SK-N-SH (cell line): ENCODE measurements at regions not wholly inside any gene's neighbourhood (a gene's known extent, or its start where the extent isn't known, plus 50 kb on each side); places are given as distances from the start of the nearest gene placed in this dataset.
A peak's percentile ranks its signal among the peaks of the same experiment; 100 is the strongest.

Experiments used
- CTCF ChIA-PET: fragments of 300-600, 350-600 bp; formaldehyde crosslinking; extraction: SDS; loops from one replicate; lab custom pipeline; 2021; lab: Yijun Ruan, JAX
- POLR2A ChIA-PET: fragments of 350-600 bp; sonication (Branson Sonifier 250); formaldehyde crosslinking; extraction: SDS; loops from one replicate; lab custom pipeline; 2020; ENCODE audit warnings: antibody characterized with exemption, inconsistent platforms; lab: Yijun Ruan, JAX
- DNase-seq: peaks from one replicate; pipeline ENCODE4 v3.0.0; 2012
- H2AFZ ChIP-seq: fragments of 200-600 bp; sonication (generic); 2 replicates; pipeline ENCODE4 v1.8.1; 2016; ENCODE audit warnings: antibody characterized with exemption, mild to moderate bottlenecking, low read depth
- H3F3A ChIP-seq: fragments of 200-600 bp; sonication (generic); replicated peaks from 2 replicates; pipeline ENCODE3; 2016; ENCODE audit warnings: antibody characterized with exemption, mild to moderate bottlenecking; ENCODE audit not compliant: insufficient read depth
- H3K27ac ChIP-seq, 2 experiments: fragments of 200-500 bp in 1 of 2; fragments of 200-600 bp in 1 of 2; sonication (Bioruptor generic) in 1 of 2; sonication (generic), shearing (Covaris generic) in 1 of 2; 2 replicates each; pipeline versions ENCODE4 v1.5.1 to v1.6.1; 2014 to 2016; ENCODE audit warnings: low read depth in 2 of 2, inconsistent platforms in 1 of 2, low read length in 1 of 2, mild to moderate bottlenecking in 1 of 2, mixed read lengths in 1 of 2
- H3K27me3 ChIP-seq: fragments of 200-600 bp; sonication (generic), shearing (Covaris generic); 2 replicates; pipeline ENCODE4 v1.6.1; 2016; ENCODE audit warnings: mixed run types; ENCODE audit not compliant: insufficient read depth
- H3K36me3 ChIP-seq, 2 experiments: fragments of 200-500 bp in 1 of 2; fragments of 200-600 bp in 1 of 2; sonication (Bioruptor generic) in 1 of 2; sonication (generic) in 1 of 2; replicated peaks in 1 of 2; 2 replicates each; pipeline versions ENCODE3 to v1.5.1; 2014 to 2016; ENCODE audit warnings: low read length in 1 of 2, mild to moderate bottlenecking in 1 of 2; ENCODE audit not compliant: insufficient read depth in 2 of 2, control insufficient read depth in 1 of 2
- H3K4me1 ChIP-seq, 2 experiments: fragments of 200-500 bp in 1 of 2; fragments of 200-600 bp in 1 of 2; sonication (Bioruptor generic) in 1 of 2; sonication (generic), shearing (Covaris generic) in 1 of 2; 2 replicates each; pipeline versions ENCODE4 v1.5.1 to v1.6.1; 2014 to 2016; ENCODE audit warnings: low read depth in 1 of 2, low read length in 1 of 2, mixed run types in 1 of 2; ENCODE audit not compliant: insufficient read depth in 2 of 2, control insufficient read depth in 1 of 2
- H3K4me2 ChIP-seq: fragments of 200-600 bp; sonication (generic), shearing (Covaris generic); 2 replicates; pipeline ENCODE4 v1.6.1; 2017; ENCODE audit warnings: mixed run types
- H3K4me3 ChIP-seq, 2 experiments: fragments of 200-500 bp in 1 of 2; fragments of 200-600 bp in 1 of 2; sonication (Bioruptor generic) in 1 of 2; sonication (generic), shearing (Covaris generic) in 1 of 2; 2 replicates each; pipeline versions ENCODE4 v1.5.1 to v1.8.1; 2014 to 2016; ENCODE audit warnings: low read depth in 2 of 2, inconsistent platforms in 1 of 2, low read length in 1 of 2, mild to moderate bottlenecking in 1 of 2, mixed read lengths in 1 of 2, moderate library complexity in 1 of 2
- H3K79me2 ChIP-seq: fragments of 200-600 bp; sonication (generic); 2 replicates; pipeline ENCODE4 v1.8.1; 2017; ENCODE audit warnings: mild to moderate bottlenecking; ENCODE audit not compliant: insufficient read depth
- H3K9ac ChIP-seq: fragments of 200-600 bp; sonication (generic); 2 replicates; pipeline ENCODE4 v1.6.1; 2017; ENCODE audit warnings: mixed run types
- H3K9me2 ChIP-seq: fragments of 200-600 bp; sonication (generic); 2 replicates; pipeline ENCODE4 v1.6.1; 2017; ENCODE audit warnings: mixed run types
- H3K9me3 ChIP-seq: fragments of 200-600 bp; sonication (generic); 2 replicates; pipeline ENCODE4 v1.6.1; 2017; ENCODE audit warnings: mixed run types, mild to moderate bottlenecking, moderate library complexity
- H4K20me1 ChIP-seq: fragments of 200-600 bp; sonication (generic); 2 replicates; pipeline ENCODE4 v1.6.1; 2017; ENCODE audit warnings: mild to moderate bottlenecking, mixed run types; ENCODE audit not compliant: insufficient read depth
- CTCF ChIP-seq: fragments of 200-600 bp; sonication (generic); IDR thresholded peaks from 2 replicates; pipeline ENCODE4 v1.6.1; 2017; ENCODE audit warnings: antibody characterized with exemption, mild to moderate bottlenecking, moderate library complexity
- ELF1 ChIP-seq: IDR thresholded peaks from 2 replicates; pipeline ENCODE4 v1.4.0; 2012
- FOXJ3 ChIP-seq: sonication (generic); formaldehyde crosslinking; IDR thresholded peaks from 2 replicates; pipeline ENCODE4 v1.5.1; 2020; ENCODE audit warnings: mild to moderate bottlenecking, missing genetic modification reagents
- FOXM1 ChIP-seq: IDR thresholded peaks from 2 replicates; pipeline ENCODE4 v1.4.0; 2012; ENCODE audit warnings: low read depth, mild to moderate bottlenecking
- GATA2 ChIP-seq: sonication (generic); formaldehyde crosslinking; IDR thresholded peaks from 2 replicates; pipeline ENCODE4 v1.5.0; 2020; ENCODE audit warnings: mild to moderate bottlenecking, missing genetic modification reagents
- IRF3 ChIP-seq: fragments of 150-350 bp; IDR thresholded peaks from 2 replicates; pipeline ENCODE4 v1.6.1; 2016; ENCODE audit warnings: mild to moderate bottlenecking, low read depth, low read length
- JUND ChIP-seq: IDR thresholded peaks from 2 replicates; pipeline ENCODE4 v1.4.0; 2012
- MEF2A ChIP-seq: IDR thresholded peaks from 2 replicates; pipeline ENCODE4 v1.4.0; 2012; ENCODE audit warnings: low read depth, borderline replicate concordance
- NFIC ChIP-seq: IDR thresholded peaks from 2 replicates; pipeline ENCODE4 v1.4.0; 2012; ENCODE audit warnings: borderline replicate concordance
- NRF1 ChIP-seq: IDR thresholded peaks from 2 replicates; pipeline ENCODE4 v1.6.1; 2012; ENCODE audit warnings: low read depth, mild to moderate bottlenecking, low read length
- REST ChIP-seq: IDR thresholded peaks from 2 replicates; pipeline ENCODE4 v1.6.1; 2012; ENCODE audit warnings: mild to moderate bottlenecking, low read depth, low read length, moderate library complexity
- RFX5 ChIP-seq: IDR thresholded peaks from 2 replicates; pipeline ENCODE4 v1.6.1; 2012; ENCODE audit warnings: mild to moderate bottlenecking, improper control_type of control experiment, low read length
- RXRA ChIP-seq: IDR thresholded peaks from 2 replicates; pipeline ENCODE4 v1.4.0; 2012; ENCODE audit warnings: low read depth, mild to moderate bottlenecking, borderline replicate concordance
- SIN3A ChIP-seq: IDR thresholded peaks from 2 replicates; pipeline ENCODE4 v1.6.1; 2012; ENCODE audit warnings: low read depth, mild to moderate bottlenecking, low read length, moderate library complexity, borderline replicate concordance
- SMC3 ChIP-seq: IDR thresholded peaks from 2 replicates; pipeline ENCODE4 v1.6.1; 2012; ENCODE audit warnings: low read depth, low read length, improper control_type of control experiment
- TAF1 ChIP-seq: IDR thresholded peaks from 2 replicates; pipeline ENCODE4 v1.6.1; 2012; ENCODE audit warnings: low read depth, mild to moderate bottlenecking, low read length, moderate library complexity, borderline replicate concordance
- TEAD4 ChIP-seq: IDR thresholded peaks from 2 replicates; pipeline ENCODE4 v1.4.0; 2012; ENCODE audit warnings: mild to moderate bottlenecking, borderline replicate concordance; ENCODE audit not compliant: insufficient read depth
- USF1 ChIP-seq: IDR thresholded peaks from 2 replicates; pipeline ENCODE4 v1.4.0; 2012; ENCODE audit warnings: low read depth, borderline replicate concordance
- YY1 ChIP-seq: IDR thresholded peaks from 2 replicates; pipeline ENCODE4 v1.4.0; 2012; ENCODE audit warnings: low read depth, mild to moderate bottlenecking
- WGBS: methylation state at CpG from one replicate; pipeline ENCODE4 v1.1.6; 2017; ENCODE audit warnings: low lambda C conversion rate; 5-methylcytosine and 5-hydroxymethylcytosine counted together

GRCh38 chr1:244346972-244347618, 104.6 kb downstream of the ADSS2 start:
- Histone ChIP-seq H3K9me2 (no peaks in the 10 kb centered on the region), H3K4me3 (no peak overlapping the region), H4K20me1 (no peaks in the 10 kb centered on the region), H2AFZ (no peak overlapping the region), H3K9me3 (no peaks in the 10 kb centered on the region), H3K27ac (peak overlapping the region in 1 of 2 experiments; percentile 7; a peak in 1 of 4 replicates), H3K9ac (no peak overlapping the region), H3K36me3 (no peaks in the 10 kb centered on the region), H3K79me2 (no peaks in the 10 kb centered on the region), H3K4me1 (peaks cover 0 to 16% of the 10 kb centered on the region in 2 experiments; a peak in 3 of 4 replicates), H3K27me3 (no peaks in the 10 kb centered on the region), H3F3A (peaks cover 24% of the 10 kb centered on the region), H3K4me2 (no peak overlapping the region)
- DNase-seq = no peak
- ChIA-PET POLR2A (no interaction called here), CTCF (no interaction called here)
- no peak for TF ChIP-seq YY1
- no peak for TF ChIP-seq RXRA
- no peak for TF ChIP-seq NFIC
- no peak for TF ChIP-seq TEAD4
- TF ChIP-seq FOXJ3 = no peak
- TF ChIP-seq IRF3 = no peak
- no peak for TF ChIP-seq MEF2A
- TF ChIP-seq RFX5 = no peak
- no peak for TF ChIP-seq REST
- no peak for TF ChIP-seq JUND
- no peak for TF ChIP-seq CTCF
- no peak for TF ChIP-seq USF1
- no peak for TF ChIP-seq GATA2 (CRISPR knock-in tag)
- no peak for TF ChIP-seq FOXM1
- TF ChIP-seq SMC3 = no peak
- no peak for TF ChIP-seq TAF1
- TF ChIP-seq NRF1 = no peak
- no peak for TF ChIP-seq SIN3A
- TF ChIP-seq ELF1 = no peak
- WGBS = 87% methylated on average over 6 of the region's 6 CpGs
